Right cardiac atrium (tissue), 5 donors: ENCODE measurements at regions not wholly inside any gene's neighbourhood (a gene's known extent, or its start where the extent isn't known, plus 50 kb on each side); places are given as distances from the start of the nearest gene placed in this dataset.
A peak's percentile ranks its signal among the peaks of the same experiment; 100 is the strongest.
"Not testable (repeated sequence)": the region's sequence is repeated elsewhere in the genome, so short reads cannot be mapped to it uniquely, and the experiment has no call there.

ENCODE experiments used
- ATAC-seq, 2 donors: fragments of 200-7000 bp; cut with Tn5 transposase; one replicate each; pipeline versions ENCODE4 v1.8.0 to v1.9.1; 2020; ENCODE audit warnings: moderate library complexity in 2 of 2, mild to moderate bottlenecking in 1 of 2
- DNase-seq, 3 donors: peaks; one replicate each; pipeline ENCODE4 v3.0.0-alpha.2; 2020
- H3K27ac ChIP-seq: one replicate; pipeline ENCODE4 v1.5.1; 2013; ENCODE audit warnings: mild to moderate bottlenecking, low read length, control low read depth, moderate library complexity
- H3K27me3 ChIP-seq: one replicate; pipeline ENCODE4 v1.6.1; 2013; ENCODE audit not compliant: control insufficient read depth, insufficient read depth
- H3K4me1 ChIP-seq: one replicate; pipeline ENCODE4 v1.6.1; 2013; ENCODE audit warnings: low read length; ENCODE audit not compliant: control insufficient read depth, insufficient read depth
- H3K4me3 ChIP-seq: one replicate; pipeline ENCODE4 v1.5.1; 2013; ENCODE audit warnings: low read length, control low read depth
- H3K9me3 ChIP-seq: one replicate; pipeline ENCODE4 v1.6.1; 2013; ENCODE audit warnings: low read length; ENCODE audit not compliant: control insufficient read depth
- WGBS: extraction: QIAGEN DNeasy Blood & Tissue Kit; methylation state at CpG from one replicate; pipeline ENCODE4 v1.1.7; 2013; 5-methylcytosine and 5-hydroxymethylcytosine counted together
- intact Hi-C, 4 donors: fragments of 100-400 bp; cut with DNase I; formaldehyde crosslinking; loops; one replicate each; pipeline versions ENCODE4 v1.11.0 to v1.14.0; 2022 to 2023
- donor health status: healthy with polysubstance abuse.
- donor health status: DM: no; HTN: yes; CAD: no.
- donor health status: DM: no; HTN: no; CAD: no.
- donor health status: DM: no; HTN: yes; CAD: no; lungs with severe emphysema.
- donor health status: DM: yes; HTN: yes; CAD: no.

GRCh38 chr6:67736816-67737215 lies 898.3 kb upstream of the ADGRB3 start:
- intact Hi-C loops: no loop called here
- no peak for DNase-seq
- no peaks in the 10 kb centered on the region for H3K9me3 ChIP-seq
- H3K27ac ChIP-seq: no peak overlapping the region
- H3K4me1 ChIP-seq: no peaks in the 10 kb centered on the region
- H3K27me3 ChIP-seq: no peaks in the 10 kb centered on the region
- no peak overlapping the region for H3K4me3 ChIP-seq
- ATAC-seq: no peak

DNA sequence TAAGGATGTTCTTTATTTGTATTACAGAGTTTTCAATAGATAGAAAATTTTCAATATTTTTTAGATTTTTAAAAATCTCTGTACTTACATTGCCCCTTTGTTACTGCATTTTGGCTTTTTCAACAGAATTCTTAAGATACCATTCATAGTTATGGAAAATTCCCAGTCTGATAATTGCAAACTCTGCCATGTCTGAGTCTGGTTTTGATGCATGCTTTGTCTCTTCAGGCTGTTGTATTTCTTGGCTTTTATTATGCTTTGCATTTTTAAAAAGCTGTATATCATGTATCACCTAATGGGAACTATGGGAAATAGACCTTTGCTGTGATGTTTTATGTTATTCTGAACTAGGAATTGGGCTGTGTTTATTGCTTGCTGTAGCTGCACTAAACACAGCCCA lies 898.9 kb upstream of the ADGRB3 start:
- ATAC-seq (no peak), DNase-seq (no peak)
- intact Hi-C loops: no loop called here
- no peaks in the 10 kb centered on the region for H3K9me3 ChIP-seq
- no peaks in the 10 kb centered on the region for H3K27me3 ChIP-seq
- H3K4me1 ChIP-seq: no peaks in the 10 kb centered on the region
- no peak overlapping the region for H3K4me3 ChIP-seq
- H3K27ac ChIP-seq: no peak overlapping the region

- WGBS: 75% methylated on average over 1 of the region's 1 CpG
- Histone ChIP-seq H3K4me1 (no peaks in the 10 kb centered on the region), H3K27me3 (no peaks in the 10 kb centered on the region), H3K27ac (no peak overlapping the region), H3K9me3 (no peaks in the 10 kb centered on the region), H3K4me3 (no peak overlapping the region)
- ATAC-seq (no peak), DNase-seq (no peak)
- intact Hi-C loops: no loop called here
These were observed 899.5 kb upstream of the ADGRB3 start for GRCh38 chr6:67735623-67736022.

- no peaks in the 10 kb centered on the region for H3K9me3 ChIP-seq
- DNase-seq (no peak), ATAC-seq (no peak)
- no peaks in the 10 kb centered on the region for H3K27me3 ChIP-seq
- H3K4me3 ChIP-seq: no peak overlapping the region
- no peak overlapping the region for H3K27ac ChIP-seq
- intact Hi-C loops: no loop called here
- H3K4me1 ChIP-seq: no peaks in the 10 kb centered on the region
- WGBS: 82% methylated on average over 14 of the region's 14 CpGs
These were observed 912.2 kb upstream of the ADGRB3 start for GRCh38 chr6:67722861-67723261.

DNA sequence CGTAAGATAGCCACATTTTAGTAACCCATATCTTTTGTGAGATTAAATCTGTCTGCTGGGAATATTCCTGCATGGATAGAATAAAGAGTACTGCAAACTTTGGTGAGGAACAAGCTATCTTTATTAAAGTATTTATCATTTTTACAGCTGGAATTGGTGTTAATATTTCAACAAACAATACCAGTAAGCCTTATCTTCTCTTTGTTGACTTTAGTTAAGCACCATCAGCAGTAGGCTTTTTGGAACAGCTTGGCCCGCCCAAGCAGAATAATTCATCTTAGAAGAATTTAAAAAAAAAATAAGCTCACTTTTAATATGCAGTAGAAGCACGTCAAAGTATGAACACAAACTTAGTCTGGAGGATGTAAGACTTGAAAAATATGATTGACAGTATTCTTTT lies 917.8 kb upstream of the ADGRB3 start:
- intact Hi-C loops: no loop called here
- H3K4me3 ChIP-seq: no peak overlapping the region
- peak in 1 of 2 donors; percentile 24 for ATAC-seq
- no peaks in the 10 kb centered on the region for H3K9me3 ChIP-seq
- peak in 1 of 3 donors; percentile 52 for DNase-seq
- H3K27me3 ChIP-seq: no peaks in the 10 kb centered on the region
- no peak overlapping the region for H3K27ac ChIP-seq
- no peaks in the 10 kb centered on the region for H3K4me1 ChIP-seq
- WGBS: 31% methylated on average over 3 of the region's 3 CpGs

GRCh38 chr6:67706388-67706787 lies 928.7 kb upstream of the ADGRB3 start:
- no peak for DNase-seq
- WGBS: 76% methylated on average over 2 of the region's 2 CpGs
- H3K27ac ChIP-seq: no peak overlapping the region

DNA sequence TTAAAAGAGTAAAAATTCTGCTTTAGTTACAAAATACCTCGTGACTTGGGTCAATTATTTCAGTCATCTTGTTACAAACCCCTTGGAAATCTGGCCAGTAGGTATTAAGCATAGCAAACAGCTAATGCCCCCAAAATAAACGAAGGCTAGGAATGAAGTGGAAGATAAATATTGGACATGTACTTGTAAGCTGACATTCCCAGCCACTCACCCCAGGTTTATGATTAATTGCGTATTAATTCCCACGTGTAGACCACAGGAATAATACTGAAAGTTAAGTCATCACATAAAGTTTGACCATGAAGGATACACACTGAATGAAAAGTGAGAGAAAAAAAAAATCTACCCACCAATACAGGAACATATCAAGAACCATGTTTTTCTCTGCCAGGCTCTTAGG lies 936.5 kb upstream of the ADGRB3 start:
- intact Hi-C loops: no loop called here
- ATAC-seq: no peak

More at GRCh38 chr6:67706388-67706787, 928.7 kb upstream of the ADGRB3 start:
- no peaks in the 10 kb centered on the region for H3K9me3 ChIP-seq
- no peaks in the 10 kb centered on the region for H3K4me1 ChIP-seq
- no peaks in the 10 kb centered on the region for H3K27me3 ChIP-seq
- no peak for ATAC-seq
- no peak overlapping the region for H3K4me3 ChIP-seq
- intact Hi-C loops: no loop called here

DNA sequence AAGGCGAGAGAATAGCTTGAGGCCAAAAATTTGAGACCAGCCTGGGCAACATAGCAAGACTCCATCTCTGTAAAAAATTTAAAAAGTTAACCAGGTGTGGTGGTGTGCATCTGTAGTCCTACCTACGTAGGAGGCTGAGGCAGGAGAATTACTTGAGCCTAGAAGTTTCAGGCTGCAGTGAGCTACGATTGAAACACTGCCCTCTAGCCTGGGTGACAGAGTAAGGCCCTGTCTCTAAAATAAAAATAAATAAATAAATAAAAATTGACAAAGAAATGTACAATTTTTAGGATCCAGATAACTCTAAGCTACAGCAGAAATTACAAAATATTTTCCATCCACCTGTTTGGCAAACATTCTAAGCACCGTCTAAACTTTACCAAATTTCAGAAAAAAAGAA lies 941.0 kb upstream of the ADGRB3 start:
- no peak for DNase-seq
- no peaks in the 10 kb centered on the region for H3K27me3 ChIP-seq
- ATAC-seq: no peak
- intact Hi-C loops: no loop called here
- H3K27ac ChIP-seq: no peak overlapping the region
- H3K4me3 ChIP-seq: no peak overlapping the region
- no peaks in the 10 kb centered on the region for H3K9me3 ChIP-seq
- 77% methylated on average over 4 of the region's 4 CpGs for WGBS
- H3K4me1 ChIP-seq: no peaks in the 10 kb centered on the region

More for the DNA sequence above, 936.5 kb upstream of the ADGRB3 start:
- Histone ChIP-seq H3K27me3 (no peaks in the 10 kb centered on the region), H3K27ac (no peak overlapping the region), H3K9me3 (no peaks in the 10 kb centered on the region), H3K4me1 (no peaks in the 10 kb centered on the region), H3K4me3 (no peak overlapping the region)
- DNase-seq: no peak
- WGBS: 56% methylated on average over 4 of the region's 4 CpGs

GRCh38 chr6:67689329-67689728 lies 945.8 kb upstream of the ADGRB3 start:
- intact Hi-C loops: no loop called here
- H3K4me1 ChIP-seq: no peaks in the 10 kb centered on the region
- 90% methylated on average over 1 of the region's 1 CpG for WGBS
- no peak overlapping the region for H3K4me3 ChIP-seq
- DNase-seq (no peak), ATAC-seq (no peak)
- H3K27me3 ChIP-seq: no peaks in the 10 kb centered on the region
- no peaks in the 10 kb centered on the region for H3K9me3 ChIP-seq
- no peak overlapping the region for H3K27ac ChIP-seq

DNA sequence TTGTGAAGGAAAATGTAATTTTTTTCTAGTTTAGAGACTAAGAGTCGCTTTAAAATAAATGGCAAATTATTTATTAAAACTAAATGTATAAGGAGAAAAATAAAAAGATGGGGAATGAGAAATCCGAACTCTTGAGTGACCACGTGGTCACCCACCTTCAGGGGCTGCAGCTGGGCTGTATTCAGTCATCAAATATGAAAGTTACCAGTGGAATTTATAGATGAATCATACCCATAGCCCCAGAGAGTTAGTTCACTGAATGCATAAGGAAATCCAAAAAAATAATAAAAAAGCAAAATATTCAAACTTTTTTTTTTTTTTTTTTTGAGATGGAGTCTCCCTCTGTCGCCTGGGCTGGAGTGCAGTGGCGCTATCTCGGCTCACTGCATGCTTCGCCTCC lies 947.7 kb upstream of the ADGRB3 start:
- Histone ChIP-seq H3K4me3 (no peak overlapping the region), H3K27ac (no peak overlapping the region), H3K9me3 (no peaks in the 10 kb centered on the region), H3K4me1 (no peaks in the 10 kb centered on the region), H3K27me3 (no peaks in the 10 kb centered on the region)
- no peak for DNase-seq
- 71% methylated on average over 7 of the region's 7 CpGs for WGBS
- intact Hi-C loops: no loop called here
- no peak for ATAC-seq

DNA sequence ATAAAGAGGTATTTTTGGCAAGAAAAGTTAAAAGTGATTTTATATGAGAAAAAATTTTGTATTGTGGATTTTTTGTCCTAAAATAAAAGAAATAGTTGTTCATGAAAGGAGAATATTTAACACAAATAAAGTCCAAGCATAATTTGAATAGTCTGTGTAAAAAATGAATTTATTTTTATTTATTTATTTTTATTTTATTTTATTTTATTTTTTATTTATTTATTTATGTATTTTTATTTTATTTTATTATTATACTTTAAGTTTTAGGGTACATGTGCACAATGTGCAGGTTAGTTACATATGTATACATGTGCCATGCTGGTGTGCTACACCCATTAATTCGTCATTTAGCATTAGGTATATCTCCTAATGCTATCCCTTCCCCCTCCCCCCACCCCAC lies 948.9 kb upstream of the ADGRB3 start:
- H3K4me3 ChIP-seq, H3K27ac ChIP-seq, H3K27me3 ChIP-seq, intact Hi-C loops, DNase-seq, ATAC-seq, H3K4me1 ChIP-seq, H3K9me3 ChIP-seq: not testable (repeated sequence)
- 94% methylated on average over 1 of the region's 1 CpG for WGBS

- no peak overlapping the region for H3K4me3 ChIP-seq
- H3K27me3 ChIP-seq: no peaks in the 10 kb centered on the region
- 56% methylated on average over 1 of the region's 1 CpG for WGBS
- DNase-seq: no peak
- H3K27ac ChIP-seq: no peak overlapping the region
- no peaks in the 10 kb centered on the region for H3K9me3 ChIP-seq
- ATAC-seq: no peak
- no peaks in the 10 kb centered on the region for H3K4me1 ChIP-seq
- intact Hi-C loops: no loop called here
These were observed 951.1 kb upstream of the ADGRB3 start for GRCh38 chr6:67683960-67684359.
